HG02885 (cell line): ENCODE measurements at regions not wholly inside any gene's neighbourhood (a gene's known extent, or its start where the extent isn't known, plus 50 kb on each side); places are given as distances from the start of the nearest gene placed in this dataset.
A peak's percentile ranks its signal among the peaks of the same experiment; 100 is the strongest.
"Not testable (repeated sequence)": the region's sequence is repeated elsewhere in the genome, so short reads cannot be mapped to it uniquely, and the experiment has no call there.

Source experiments
- ATAC-seq: cut with Tn5 transposase; IDR thresholded peaks from one replicate; pipeline ENCODE4 v1.9.1; 2021; ENCODE audit warnings: mild to moderate bottlenecking; ENCODE audit not compliant: unreplicated experiment, poor library complexity

DNA sequence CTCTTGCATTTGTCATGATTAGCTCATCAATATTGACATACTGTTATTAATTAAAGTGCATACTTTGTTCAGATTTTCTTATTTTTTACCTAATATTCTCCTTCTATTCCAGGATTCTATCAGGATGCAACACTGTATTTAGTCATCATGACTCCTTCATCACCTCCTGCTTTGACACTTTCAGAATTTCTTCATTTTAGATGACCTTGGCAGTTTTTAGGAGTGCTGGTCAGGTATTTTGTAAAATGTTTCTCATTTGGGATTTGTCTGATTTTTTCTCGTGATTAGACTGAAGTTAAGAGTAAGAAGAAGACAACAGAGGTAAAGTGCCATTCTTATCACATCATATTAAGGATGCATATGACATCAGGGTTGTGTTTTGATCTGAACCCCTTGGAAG lies 167.0 kb upstream of the FOXG1 start:
- ATAC-seq, result no peak

DNA sequence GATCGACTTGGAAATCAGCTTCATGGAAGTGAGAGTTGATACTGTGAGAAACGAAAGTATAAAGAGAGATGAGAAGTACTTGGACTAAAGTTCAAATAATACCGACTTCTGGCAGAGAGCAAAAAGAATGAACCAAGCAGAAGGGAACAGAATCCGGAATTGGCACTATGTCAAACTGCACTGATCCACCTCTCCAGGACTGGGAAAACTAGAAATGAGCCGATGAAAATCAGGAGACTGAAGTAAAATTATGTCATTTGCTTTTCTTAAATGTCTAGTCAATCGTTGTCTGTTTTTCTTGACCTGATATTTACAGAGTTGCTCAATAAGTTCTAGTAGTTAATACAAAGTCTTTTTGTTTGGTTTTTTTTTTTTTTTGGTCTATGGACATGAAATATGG lies 163.0 kb upstream of the FOXG1 start:
- no peak for ATAC-seq

DNA sequence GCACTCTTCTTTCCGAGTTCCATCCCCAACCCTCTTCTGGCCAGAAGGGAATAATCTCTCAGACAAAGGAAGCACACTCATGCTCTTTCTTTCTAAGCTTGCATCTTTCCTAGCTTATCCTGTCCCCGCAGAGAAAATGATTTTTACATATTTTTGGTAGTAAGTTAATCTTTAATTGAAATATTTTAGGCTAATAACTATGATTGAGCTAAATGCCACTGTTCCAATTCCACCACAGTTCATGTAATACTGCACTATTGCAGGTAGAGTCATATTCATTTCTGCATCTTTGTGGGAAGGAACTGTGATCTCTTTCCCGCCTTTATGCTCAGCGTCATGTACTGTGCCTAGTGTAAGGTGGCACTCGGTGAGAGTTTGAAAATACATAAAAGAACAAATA lies 158.9 kb upstream of the FOXG1 start:
- no peak for ATAC-seq

DNA sequence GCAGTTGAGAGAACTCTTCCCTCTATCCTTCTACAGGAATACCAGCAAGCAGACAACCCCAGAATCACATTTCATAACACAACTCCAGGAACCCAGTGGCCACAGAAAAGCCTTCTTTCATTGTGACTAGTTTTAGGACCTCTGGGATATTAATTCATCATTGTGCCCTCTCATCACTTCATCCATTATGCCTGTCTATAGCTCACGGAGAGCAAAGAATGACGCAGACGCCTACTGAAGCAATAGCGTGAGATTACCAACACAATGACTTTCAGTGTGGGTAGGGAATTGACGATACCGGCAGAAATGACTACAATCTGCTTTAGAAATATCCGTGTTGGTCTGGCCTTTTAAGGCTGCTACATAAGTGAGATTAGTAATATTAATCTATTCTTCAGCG lies 158.1 kb upstream of the FOXG1 start:
- ATAC-seq, result no peak

DNA sequence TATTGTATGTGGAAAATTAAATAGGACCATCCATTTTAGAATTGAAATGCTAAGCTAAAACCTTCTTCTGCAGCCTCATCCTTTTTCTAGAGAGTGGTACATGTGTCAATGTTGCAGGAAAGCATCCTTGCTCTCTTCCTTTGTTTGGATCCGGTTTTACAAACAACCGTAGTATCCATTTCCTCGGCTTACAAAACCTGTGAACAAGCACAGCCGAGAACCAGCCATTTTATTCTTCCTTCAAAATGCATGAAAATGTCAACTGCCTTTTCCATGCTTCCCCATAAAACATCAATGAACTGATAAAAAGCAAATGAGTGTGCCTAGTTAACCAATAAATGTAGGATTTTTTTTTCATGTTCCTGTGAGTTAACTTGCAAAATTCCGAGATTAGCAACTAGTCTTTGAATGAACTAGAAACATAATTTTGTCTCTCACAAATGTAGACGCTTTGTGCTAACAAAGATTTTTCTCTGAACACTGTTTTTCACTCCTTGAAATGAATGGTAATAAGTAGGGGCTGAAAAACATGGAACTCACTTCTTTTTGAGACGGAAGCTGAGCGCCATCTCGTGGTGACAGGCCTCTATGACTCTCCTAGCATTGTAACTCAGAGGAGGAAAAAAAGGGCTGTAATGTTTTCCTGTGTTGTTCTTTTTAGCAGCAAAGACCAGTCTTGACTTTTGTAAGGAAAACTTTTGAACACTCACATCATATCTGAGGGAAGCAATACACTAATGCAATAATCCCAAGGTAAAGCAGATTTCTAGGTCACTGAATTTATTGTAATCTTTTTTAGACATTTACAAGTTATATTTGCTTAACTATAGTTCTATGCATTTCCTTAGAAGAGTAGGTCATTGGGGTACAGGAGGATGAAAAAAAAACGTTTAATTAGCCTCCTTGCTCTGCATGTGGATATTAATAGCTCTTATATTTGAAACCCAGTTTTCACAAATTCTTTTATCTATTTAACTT lies 157.4 kb upstream of the FOXG1 start:
- peak; percentile 66 for ATAC-seq

DNA sequence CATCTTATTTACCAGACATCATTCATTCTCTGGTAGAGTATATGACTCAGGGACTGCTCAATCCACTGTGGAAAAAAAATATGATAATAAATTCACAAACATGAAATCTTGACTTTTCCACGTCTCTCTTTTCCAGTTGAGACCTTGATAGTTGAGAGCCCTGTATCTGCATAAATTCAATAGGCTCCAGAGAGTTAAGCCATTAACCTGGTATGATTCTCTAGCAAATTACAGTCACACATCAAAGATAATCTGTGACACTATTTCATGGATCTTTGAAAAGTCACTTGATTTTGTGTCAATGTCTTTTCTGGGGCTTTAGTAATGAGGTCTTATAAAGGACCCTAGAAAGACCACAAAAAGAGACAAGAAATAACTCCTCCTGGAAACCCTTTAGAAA lies 154.2 kb upstream of the FOXG1 start:
- no peak for ATAC-seq

DNA sequence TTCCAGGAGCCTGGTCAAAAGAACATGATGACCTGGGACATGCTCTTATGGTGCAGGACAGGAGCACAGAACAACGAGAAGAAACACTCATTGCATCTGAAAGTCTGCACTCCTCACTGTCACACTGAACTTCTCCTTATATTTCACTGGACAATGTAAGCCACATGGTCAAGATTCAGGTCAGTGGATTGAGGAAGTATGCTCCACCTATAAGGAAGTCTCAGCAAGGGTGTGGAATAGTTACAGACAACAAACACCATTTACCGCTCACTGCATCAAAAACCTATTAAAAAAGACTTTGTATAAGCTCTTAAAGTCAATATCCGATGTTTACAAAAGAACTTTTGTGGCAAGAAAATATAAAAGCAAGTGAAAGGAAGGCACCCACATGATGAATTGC lies 153.1 kb upstream of the FOXG1 start:
- ATAC-seq, result no peak

DNA sequence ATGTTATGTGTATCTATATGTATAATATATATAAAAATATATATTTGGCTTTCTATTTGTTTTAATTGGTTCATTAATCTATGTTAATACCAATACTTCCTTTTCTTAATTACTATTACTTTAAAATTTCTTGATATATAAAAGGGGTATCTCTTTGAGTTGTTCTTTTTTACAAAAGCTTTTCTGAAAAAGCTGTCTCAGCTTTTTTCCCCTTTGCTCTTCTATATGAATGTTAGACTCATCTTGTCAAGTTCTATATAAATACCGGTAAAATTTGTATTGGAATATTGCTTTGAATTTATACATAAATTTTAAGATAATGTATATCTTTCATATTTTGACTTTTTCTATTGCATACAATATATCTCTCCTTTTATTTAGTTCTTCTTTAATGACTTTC lies 139.8 kb upstream of the FOXG1 start:
- no peak for ATAC-seq

DNA sequence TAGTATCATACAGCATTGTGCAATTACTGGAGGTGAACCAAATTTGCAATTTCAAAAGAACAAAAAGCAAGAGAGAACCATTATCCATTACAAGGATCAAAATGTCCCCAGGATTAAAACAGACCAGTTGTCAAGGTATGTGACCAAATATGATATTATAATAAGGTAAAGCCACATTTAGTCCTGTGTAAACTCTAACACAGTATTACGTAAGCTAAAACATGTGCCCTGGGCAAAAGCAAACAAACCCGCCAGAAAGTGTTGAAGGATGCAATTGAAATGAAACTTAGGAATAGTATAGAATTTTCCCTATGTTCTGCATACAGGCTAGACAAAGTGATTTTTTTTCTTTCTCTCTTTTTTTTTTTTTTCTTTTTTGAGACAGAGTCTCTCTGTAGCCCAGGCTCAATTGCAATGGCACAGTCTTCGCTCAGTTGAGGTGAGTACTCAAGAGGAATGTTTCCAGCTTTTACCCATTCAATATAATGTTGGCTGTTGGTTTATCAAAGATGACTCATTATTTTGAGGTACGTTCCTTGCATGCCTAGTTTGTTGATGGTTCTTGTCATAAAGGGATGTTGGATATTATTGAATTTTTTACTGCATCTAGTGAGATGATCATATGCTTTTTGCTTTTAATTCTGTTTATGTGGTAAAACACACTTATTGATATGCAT lies 137.1 kb upstream of the FOXG1 start:
- ATAC-seq, result no peak

DNA sequence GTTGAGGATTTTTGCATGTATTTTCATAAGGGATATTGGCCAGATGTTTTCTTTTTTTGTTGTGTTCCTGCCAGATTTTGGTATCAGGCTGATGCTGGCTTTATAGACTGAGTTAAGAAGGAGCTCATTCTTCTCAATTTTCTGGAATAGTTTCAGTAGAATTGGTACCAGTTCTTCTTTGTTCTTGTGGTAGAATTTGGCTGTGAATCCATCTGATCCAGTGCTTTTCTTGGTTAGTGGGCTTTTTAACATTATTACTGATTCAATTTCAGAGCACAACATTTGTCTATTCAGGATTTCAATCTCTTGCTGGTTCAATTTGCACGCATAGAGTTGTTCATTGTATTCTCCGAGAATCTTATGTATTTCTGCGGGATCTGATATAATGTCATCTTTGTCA lies 136.5 kb upstream of the FOXG1 start:
- ATAC-seq, result no peak

DNA sequence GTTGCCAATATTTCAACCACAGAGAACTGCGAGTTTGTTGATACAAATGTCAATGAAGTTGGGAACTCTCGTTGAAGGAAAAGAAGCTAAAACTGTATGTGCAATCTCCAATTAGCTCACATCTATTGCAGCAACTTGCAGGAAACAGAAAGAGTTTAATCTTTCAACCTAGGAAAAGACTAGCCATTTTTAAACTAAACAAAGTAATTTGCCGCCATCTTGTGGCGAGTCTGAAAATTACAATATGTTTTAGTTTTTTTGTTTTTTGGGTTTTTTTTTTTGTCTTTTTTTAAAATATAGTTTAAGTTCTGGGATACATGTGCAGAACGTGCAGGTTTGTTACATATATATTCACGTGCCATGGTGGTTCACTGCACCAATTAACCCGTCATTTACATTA lies 131.2 kb upstream of the FOXG1 start:
- ATAC-seq, result no peak

DNA sequence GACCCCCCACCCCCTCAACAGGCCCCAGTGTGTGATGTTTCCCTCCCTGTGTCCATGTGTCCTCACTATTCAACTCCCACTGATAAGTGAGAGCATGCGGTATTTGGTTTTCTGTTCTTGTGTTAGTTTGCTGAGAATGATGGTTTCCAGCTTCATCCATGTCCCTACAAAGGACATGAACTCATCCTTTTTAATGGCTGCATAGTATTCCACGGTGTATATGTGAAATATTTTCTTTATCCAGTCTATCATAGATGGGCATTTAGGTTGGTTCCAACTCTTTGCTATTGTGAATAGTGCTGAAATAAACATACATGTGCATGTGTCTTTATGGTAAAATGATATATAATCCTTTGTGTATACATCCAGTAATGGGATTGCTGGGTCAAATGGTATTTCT lies 130.8 kb upstream of the FOXG1 start:
- not testable (repeated sequence) for ATAC-seq

DNA sequence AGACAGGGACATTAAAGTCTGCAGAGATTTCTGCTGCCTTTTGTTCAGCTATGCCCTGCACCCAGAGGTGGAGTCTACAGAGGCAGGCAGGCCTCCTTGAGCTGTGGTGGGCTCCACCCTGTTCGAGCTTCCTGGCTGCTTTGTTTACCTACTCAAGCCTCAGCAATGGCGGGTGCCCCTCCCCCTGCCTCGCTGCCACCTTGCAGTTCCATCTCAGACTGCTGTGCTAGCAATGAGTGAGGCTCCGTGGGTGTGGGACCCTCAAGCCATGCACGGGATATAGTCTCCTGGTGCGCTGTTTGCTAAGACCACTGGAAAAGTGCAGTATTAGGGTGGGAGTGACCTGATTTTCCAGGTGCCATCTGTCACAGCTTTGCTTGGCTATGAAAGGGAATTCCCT lies 125.4 kb upstream of the FOXG1 start:
- ATAC-seq, result not testable (repeated sequence)

DNA sequence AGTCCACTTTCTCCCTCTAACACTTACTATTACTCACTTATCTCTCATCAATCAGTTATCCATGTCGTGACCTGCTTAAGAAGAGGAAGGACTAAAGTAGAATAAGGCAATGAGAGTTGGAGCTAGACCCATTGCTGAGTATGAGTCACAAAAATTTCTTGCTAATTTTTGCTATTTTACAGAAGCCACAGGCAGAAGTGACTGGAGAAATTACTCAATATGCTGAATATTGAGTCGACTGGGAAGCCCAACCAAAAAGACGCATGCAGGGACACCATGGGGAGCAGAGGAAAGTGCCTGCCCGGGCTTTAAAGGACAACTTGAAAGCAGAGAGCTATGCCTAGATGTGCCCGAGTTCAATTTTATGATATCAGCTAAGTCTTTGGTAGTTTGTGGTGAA lies 115.4 kb upstream of the FOXG1 start:
- no peak for ATAC-seq

DNA sequence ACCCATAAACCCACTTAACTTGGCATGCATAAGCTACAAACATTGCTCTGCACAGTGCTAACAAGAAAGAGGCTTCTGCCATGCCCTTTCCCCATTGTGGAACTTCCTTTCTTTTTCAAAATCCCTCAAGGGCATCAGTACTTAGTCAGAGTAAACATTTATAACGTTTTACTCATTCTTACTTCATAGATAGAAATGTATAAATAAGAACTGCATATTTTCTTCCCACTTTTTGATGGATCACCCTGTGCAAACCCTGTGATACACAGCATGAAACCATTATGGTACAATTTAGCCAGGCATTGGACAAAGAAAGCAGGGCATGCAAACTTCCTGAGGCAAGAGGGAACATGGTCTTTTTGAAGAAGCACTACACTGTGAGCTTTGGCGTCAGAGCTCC lies 113.8 kb upstream of the FOXG1 start:
- no peak for ATAC-seq

DNA sequence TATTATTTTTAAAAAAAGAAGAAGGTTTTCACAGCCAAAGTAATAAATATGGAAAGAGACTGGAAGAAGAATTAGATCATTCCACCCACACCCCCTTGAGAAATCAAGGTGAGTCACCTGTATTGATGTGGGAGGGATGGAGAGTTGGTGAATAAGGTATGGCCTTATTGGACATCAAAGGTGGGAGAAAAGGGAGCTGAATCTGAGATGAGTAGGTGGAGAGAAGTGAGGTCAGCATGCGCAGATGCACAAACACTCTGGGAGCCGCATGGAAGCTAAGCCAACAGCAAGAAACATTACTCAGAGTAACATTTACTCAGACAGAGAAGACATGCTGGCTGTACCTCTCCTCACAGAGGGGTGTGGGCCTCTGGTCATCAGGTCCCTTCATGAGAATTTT lies 113.1 kb upstream of the FOXG1 start:
- no peak for ATAC-seq

DNA sequence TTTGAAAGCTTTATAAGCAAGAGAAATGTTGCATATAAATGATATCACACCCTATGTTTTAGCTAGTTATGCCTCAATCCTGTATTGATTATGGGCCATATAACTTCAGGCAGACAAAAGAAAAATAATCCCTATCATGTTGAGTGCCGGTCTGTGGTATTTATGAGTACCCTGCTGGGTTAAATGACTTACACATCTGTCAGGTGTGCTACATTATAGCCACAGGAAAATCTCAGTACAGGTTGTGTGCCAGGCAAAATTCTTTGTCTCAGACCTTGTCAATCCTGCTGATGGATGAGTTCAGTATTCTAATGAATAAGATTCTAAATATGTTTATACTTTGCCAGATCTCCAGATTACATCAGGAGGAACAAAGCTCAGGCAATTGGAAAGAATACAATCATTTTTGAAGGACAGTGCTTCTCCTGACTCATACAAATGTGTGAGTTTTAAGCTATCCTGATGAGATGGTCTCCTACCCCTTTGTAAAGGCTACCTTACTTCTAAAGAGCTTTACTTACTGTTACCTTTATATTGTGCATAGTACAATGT lies 109.8 kb upstream of the FOXG1 start:
- ATAC-seq, result no peak

DNA sequence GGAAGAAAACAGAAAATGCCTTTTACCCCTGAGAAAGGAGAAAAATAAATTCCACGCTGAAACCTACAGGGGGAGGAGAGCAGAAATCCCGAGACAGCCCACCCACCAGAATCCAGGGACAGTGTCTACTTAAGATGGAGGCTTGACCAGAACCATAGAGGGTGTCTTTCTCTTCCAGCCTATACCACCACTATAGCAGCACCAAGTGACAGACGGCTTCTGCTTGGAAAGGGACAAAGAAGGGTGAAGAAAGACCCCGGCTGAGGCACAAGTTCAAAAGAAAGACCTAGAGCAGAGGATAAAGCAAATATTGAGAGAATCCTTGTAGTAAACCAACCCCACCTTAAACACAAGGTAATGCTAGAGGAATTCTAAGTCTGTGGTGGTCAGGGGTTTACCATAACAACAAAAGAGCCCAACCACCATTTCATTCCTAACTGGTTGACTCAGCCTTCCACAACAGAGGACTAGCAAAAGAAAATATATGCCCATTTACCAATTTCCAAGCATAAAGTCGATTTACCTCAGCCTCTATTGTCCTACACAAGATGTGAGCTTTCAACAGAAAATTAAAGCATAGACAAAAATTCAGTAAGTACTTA lies 105.3 kb upstream of the FOXG1 start:
- ATAC-seq, result no peak

DNA sequence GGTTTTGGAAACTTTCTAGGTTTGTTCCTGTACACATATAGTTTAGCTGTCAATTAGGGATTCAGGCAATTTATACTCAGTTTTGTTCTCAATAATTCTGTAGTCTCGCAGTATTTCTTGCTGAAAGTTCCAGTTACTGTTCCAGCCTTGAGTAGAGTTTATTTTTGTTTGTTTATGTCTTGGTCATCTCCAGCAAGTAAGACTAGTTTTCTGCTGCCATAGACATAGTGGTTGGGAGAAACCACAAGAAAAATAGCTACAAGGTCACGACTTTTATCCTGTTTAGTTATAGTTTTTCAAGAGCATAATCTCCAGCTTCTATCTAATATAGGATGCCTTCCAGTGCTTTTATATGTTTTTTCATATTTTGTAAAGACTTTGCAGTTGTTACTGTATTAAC lies 99.6 kb upstream of the FOXG1 start:
- ATAC-seq, result no peak

DNA sequence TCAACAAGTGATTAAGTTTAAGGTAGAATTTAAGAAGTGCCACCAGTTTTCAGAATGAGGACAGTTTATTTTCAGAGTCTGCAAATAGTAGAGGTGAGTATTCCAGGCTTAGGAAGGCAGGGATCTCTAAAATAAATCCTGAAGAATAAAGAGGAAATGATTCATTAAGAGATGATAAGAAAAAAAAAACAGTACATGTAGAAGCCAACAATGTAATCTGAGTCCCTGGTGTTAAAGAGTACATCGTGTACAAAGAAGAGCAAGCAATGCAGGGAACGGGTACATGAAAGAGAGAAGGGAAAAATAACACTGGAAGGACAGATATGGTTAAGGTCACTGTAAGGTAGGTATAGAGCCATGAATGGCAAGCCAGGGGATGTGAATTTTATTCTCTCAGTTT lies 95.2 kb upstream of the FOXG1 start:
- ATAC-seq, result no peak

DNA sequence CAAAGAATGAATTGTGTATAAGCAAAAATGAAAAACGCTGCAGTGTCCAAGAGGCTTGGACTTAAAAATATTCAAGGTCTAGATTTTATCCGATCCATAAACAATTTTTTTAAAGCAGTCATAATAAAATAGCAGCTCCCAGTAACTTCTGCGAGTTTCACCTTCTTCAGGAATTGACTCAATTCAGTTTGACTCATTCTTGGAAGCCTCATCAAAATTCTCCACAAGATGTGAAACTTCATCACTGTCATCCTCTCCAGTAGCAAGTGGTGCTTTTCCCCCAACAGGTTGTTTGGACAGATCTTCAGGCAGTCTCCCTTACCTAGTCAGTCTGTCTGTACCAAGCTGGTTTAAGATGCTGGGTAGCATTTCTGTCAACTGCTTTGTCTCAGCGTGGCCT lies 93.5 kb upstream of the FOXG1 start:
- no peak for ATAC-seq
